IPS-18a (cell line): ENCODE measurements at regions not wholly inside any gene's neighbourhood (a gene's known extent, or its start where the extent isn't known, plus 50 kb on each side); places are given as distances from the start of the nearest gene placed in this dataset.

ENCODE experiments used
- H3K27ac ChIP-seq: one replicate; pipeline ENCODE4 v1.5.1; 2013; ENCODE audit warnings: low read length
- H3K27me3 ChIP-seq: one replicate; pipeline ENCODE4 v1.6.1; 2013; ENCODE audit warnings: mild to moderate bottlenecking, low read length; ENCODE audit not compliant: control insufficient read depth, insufficient read depth
- H3K36me3 ChIP-seq: one replicate; pipeline ENCODE4 v1.6.1; 2013; ENCODE audit warnings: low read depth, low read length; ENCODE audit not compliant: control insufficient read depth
- H3K4me1 ChIP-seq: one replicate; pipeline ENCODE4 v1.6.1; 2013; ENCODE audit warnings: low read depth, low read length; ENCODE audit not compliant: control insufficient read depth
- H3K4me3 ChIP-seq: one replicate; pipeline ENCODE4 v1.5.1; 2013; ENCODE audit warnings: low read length
- H3K9ac ChIP-seq: one replicate; pipeline ENCODE4 v1.6.1; 2013; ENCODE audit warnings: mild to moderate bottlenecking, low read length, moderate library complexity
- H3K9me3 ChIP-seq: one replicate; pipeline ENCODE4 v1.6.1; 2013; ENCODE audit warnings: low read depth, low read length; ENCODE audit not compliant: control insufficient read depth

DNA sequence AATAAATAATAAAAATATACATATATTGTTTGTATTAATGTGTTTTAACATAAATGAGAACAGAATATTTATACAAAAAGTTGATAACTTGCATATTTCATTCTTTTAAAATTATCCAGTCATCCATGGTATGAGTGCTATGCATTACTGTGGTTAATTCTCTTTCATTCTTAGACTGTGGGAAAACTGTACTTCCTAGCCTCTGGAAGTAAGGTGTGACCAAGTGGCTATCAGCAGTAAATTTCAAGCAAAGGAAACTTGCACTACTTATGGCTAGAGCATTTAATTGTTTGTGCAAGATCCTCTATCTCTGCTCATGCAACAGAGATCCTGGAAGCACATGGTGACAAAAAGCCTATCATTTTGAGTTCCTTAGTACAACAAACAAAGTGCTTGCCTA is 1054.5 kb upstream of the PABPC4L start:
- H3K27me3 ChIP-seq: no peaks in the 10 kb centered on the region
- H3K9me3 ChIP-seq: no peaks in the 10 kb centered on the region
- no peak overlapping the region for H3K27ac ChIP-seq
- no peaks in the 10 kb centered on the region for H3K36me3 ChIP-seq
- H3K4me3 ChIP-seq: no peak overlapping the region
- H3K9ac ChIP-seq: no peak overlapping the region
- H3K4me1 ChIP-seq: no peaks in the 10 kb centered on the region

- Histone ChIP-seq H3K4me3 (no peak overlapping the region), H3K4me1 (peaks cover 18% of the 10 kb centered on the region), H3K27ac (no peak overlapping the region), H3K9ac (no peak overlapping the region), H3K27me3 (no peaks in the 10 kb centered on the region), H3K36me3 (no peaks in the 10 kb centered on the region), H3K9me3 (no peaks in the 10 kb centered on the region)
Observed at GRCh38 chr4:135250040-135250439, 1048.5 kb upstream of the PABPC4L start.

DNA sequence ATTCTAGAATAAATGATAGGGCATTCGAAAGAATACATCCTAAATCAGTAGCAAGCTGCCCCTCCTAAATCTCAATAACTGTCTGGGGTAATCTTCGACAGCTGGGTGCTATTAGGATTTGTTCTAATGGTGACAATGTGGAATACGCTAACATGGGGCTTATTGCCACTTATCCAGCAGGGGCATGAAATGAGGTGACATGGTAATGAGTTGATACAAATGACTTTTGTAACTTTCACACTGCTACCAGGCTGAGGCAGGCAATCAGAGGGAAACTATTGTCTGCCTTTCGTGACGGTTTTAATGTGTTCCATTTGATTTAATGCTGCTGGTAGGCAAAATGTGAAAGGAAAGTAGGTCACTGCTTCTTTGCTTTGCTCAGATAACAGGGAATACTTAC is 1047.4 kb upstream of the PABPC4L start:
- Histone ChIP-seq H3K4me3 (no peak overlapping the region), H3K9me3 (no peaks in the 10 kb centered on the region), H3K4me1 (peaks cover 26% of the 10 kb centered on the region), H3K27ac (no peak overlapping the region), H3K9ac (no peak overlapping the region), H3K36me3 (no peaks in the 10 kb centered on the region), H3K27me3 (no peaks in the 10 kb centered on the region)

DNA sequence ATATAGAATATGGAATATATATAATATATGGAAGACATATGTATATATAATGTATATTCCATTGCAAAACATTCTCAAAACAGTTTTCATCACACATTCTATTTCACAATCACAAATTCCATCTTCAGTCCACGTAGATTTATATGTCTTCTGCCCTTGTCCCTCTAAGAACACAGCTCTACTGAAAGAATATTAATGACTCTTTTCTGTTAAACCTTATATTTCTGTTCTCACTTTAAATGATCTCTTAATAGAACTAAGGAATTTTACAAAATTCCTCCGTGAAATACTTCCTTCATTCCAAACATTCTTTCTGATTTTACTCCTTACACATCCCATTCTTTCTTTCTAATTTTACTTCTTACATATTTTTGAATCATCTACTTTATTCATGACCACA is 1043.1 kb upstream of the PABPC4L start:
- Histone ChIP-seq H3K9ac (no peak overlapping the region), H3K27me3 (no peaks in the 10 kb centered on the region), H3K27ac (no peak overlapping the region), H3K9me3 (no peaks in the 10 kb centered on the region), H3K4me1 (peaks cover 21% of the 10 kb centered on the region), H3K4me3 (no peak overlapping the region), H3K36me3 (no peaks in the 10 kb centered on the region)

DNA sequence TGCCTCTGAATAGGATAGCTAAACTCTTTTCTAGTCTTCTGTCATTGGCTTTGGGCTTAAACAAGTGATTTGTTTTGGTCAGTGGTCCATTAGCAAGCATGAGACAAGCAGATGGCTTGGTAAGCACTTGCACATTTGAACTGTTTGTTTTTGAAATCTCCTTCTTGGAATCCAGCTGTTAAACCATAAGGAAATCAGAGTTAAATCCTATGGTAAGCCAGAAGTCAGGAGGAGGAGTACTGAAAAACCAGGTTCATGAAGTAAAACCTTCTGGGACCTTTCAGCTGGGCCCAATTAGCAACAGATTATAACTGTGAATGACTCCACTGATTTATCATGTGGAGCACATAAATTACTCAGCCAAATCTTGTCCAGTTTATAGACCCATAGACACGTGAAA is 1042.5 kb upstream of the PABPC4L start:
- H3K9me3 ChIP-seq: no peaks in the 10 kb centered on the region
- H3K4me1 ChIP-seq: peaks cover 20% of the 10 kb centered on the region
- no peaks in the 10 kb centered on the region for H3K36me3 ChIP-seq
- H3K27me3 ChIP-seq: no peaks in the 10 kb centered on the region
- H3K4me3 ChIP-seq: no peak overlapping the region
- H3K9ac ChIP-seq: no peak overlapping the region
- H3K27ac ChIP-seq: no peak overlapping the region

- H3K9me3 ChIP-seq: no peaks in the 10 kb centered on the region
- no peak overlapping the region for H3K27ac ChIP-seq
- H3K36me3 ChIP-seq: no peaks in the 10 kb centered on the region
- no peaks in the 10 kb centered on the region for H3K27me3 ChIP-seq
- no peak overlapping the region for H3K9ac ChIP-seq
- peaks cover 16% of the 10 kb centered on the region for H3K4me1 ChIP-seq
- no peak overlapping the region for H3K4me3 ChIP-seq
Observed at GRCh38 chr4:135240796-135241195, 1039.2 kb upstream of the PABPC4L start.

DNA sequence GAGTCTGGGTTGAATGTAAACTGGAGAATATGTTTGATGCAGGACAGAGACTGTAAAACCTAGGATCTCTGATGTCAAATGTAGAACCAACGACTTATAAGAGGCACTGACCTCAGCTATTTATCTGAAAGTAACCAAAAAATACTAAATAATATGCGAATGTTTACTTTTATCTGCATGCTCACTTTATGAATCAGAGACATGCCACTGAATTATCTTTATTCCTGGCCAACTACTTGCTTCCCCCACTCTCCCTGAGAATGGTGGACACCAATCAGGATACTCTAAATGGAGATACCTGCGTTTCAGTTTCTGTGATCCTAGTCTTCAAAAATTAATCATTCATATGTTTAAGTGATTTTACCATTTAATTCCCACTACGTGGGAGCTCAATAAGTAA is 1038.4 kb upstream of the PABPC4L start:
- Histone ChIP-seq H3K9me3 (no peaks in the 10 kb centered on the region), H3K27me3 (no peaks in the 10 kb centered on the region), H3K27ac (no peak overlapping the region), H3K4me3 (no peak overlapping the region), H3K4me1 (peaks cover 8% of the 10 kb centered on the region), H3K9ac (no peak overlapping the region), H3K36me3 (no peaks in the 10 kb centered on the region)

- no peak overlapping the region for H3K9ac ChIP-seq
- no peaks in the 10 kb centered on the region for H3K27me3 ChIP-seq
- H3K36me3 ChIP-seq: no peaks in the 10 kb centered on the region
- H3K9me3 ChIP-seq: no peaks in the 10 kb centered on the region
- no peak overlapping the region for H3K27ac ChIP-seq
- peaks cover under 1% of the 10 kb centered on the region for H3K4me1 ChIP-seq
- no peak overlapping the region for H3K4me3 ChIP-seq
Observed at GRCh38 chr4:135238940-135239339, 1037.4 kb upstream of the PABPC4L start.

DNA sequence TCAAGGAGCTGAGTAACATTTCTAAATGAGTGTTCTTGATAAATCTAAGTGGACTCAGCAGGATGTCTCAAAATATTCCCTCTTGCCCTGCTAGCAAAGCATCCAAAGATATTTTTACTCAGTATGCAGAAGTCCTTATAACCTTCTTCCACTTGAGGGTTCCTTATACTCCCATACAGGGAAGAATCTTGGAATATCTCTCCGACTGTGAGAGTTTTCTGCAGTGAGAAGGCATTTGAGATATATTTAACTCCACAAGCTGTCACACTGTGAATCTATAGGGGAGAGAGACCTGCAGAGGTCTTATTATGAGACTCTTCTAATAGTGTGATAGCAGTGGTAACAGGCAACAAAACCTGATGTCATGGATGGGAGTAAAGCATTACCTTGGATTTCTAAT is 1034.5 kb upstream of the PABPC4L start:
- Histone ChIP-seq H3K27me3 (no peaks in the 10 kb centered on the region), H3K9ac (no peak overlapping the region), H3K4me3 (no peak overlapping the region), H3K9me3 (no peaks in the 10 kb centered on the region), H3K36me3 (no peaks in the 10 kb centered on the region), H3K4me1 (no peaks in the 10 kb centered on the region), H3K27ac (no peak overlapping the region)

DNA sequence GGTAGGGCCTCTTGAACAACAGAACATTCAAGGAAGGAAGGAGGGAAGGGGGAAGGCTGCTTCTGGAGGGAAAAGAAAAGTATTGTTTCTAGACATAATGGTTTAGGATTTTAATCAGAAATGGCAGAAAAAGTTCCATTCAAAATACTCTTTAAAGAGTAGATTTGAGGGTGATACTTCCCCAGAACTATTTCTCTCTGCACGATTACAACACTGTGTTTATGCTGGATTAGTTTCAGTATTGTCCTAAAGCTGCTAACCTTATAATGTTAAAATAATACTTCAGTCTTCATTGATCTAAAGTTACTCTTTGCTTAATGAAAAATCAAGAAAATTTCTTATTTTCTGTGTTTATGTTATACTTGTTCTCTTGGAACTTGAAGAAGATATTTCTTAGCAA is 1026.3 kb upstream of the PABPC4L start:
- Histone ChIP-seq H3K4me3 (no peak overlapping the region), H3K9me3 (no peaks in the 10 kb centered on the region), H3K27ac (no peak overlapping the region), H3K9ac (no peak overlapping the region), H3K36me3 (no peaks in the 10 kb centered on the region), H3K4me1 (no peaks in the 10 kb centered on the region), H3K27me3 (no peaks in the 10 kb centered on the region)

- Histone ChIP-seq H3K4me3 (no peak overlapping the region), H3K4me1 (no peaks in the 10 kb centered on the region), H3K36me3 (no peaks in the 10 kb centered on the region), H3K9me3 (no peaks in the 10 kb centered on the region), H3K27me3 (no peaks in the 10 kb centered on the region), H3K9ac (no peak overlapping the region), H3K27ac (no peak overlapping the region)
Observed at GRCh38 chr4:135225551-135225950, 1024.0 kb upstream of the PABPC4L start.

GRCh38 chr4:135210341-135210740 is 1008.8 kb upstream of the PABPC4L start:
- Histone ChIP-seq H3K27me3 (no peaks in the 10 kb centered on the region), H3K36me3 (no peaks in the 10 kb centered on the region), H3K9ac (no peak overlapping the region)

More at GRCh38 chr4:135210341-135210740, 1008.8 kb upstream of the PABPC4L start:
- Histone ChIP-seq H3K27ac (no peak overlapping the region), H3K4me1 (peaks cover 8% of the 10 kb centered on the region), H3K9me3 (no peaks in the 10 kb centered on the region), H3K4me3 (peak overlapping the region; percentile 17)
